Progenitor cell of endocrine pancreas (in vitro differentiated cells): ENCODE measurements at regions not wholly inside any gene's neighbourhood (a gene's known extent, or its start where the extent isn't known, plus 50 kb on each side); places are given as distances from the start of the nearest gene placed in this dataset.

ENCODE experiments used
- DNase-seq: peaks from one replicate; pipeline ENCODE4 v3.0.0; 2021; ENCODE audit warnings: low spot score; ENCODE audit not compliant: unreplicated experiment
- H3K27ac Mint-ChIP-seq: 2 replicates; pipeline ENCODE4 v1.8.0; 2021; ENCODE audit warnings: mild to moderate bottlenecking, moderate library complexity, mixed read lengths
- H3K27me3 Mint-ChIP-seq: 2 replicates; pipeline ENCODE4 v1.8.0; 2021; ENCODE audit warnings: mixed read lengths
- H3K36me3 Mint-ChIP-seq: 2 replicates; pipeline ENCODE4 v1.8.0; 2022; ENCODE audit warnings: mixed read lengths; ENCODE audit not compliant: insufficient read depth
- H3K4me1 Mint-ChIP-seq: 2 replicates; pipeline ENCODE4 v1.8.0; 2021; ENCODE audit warnings: low read depth, mixed read lengths
- H3K4me3 Mint-ChIP-seq: 2 replicates; pipeline ENCODE4 v1.8.0; 2021; ENCODE audit warnings: low read depth, mild to moderate bottlenecking, moderate library complexity, mixed read lengths
- H3K9me3 Mint-ChIP-seq: 2 replicates; pipeline ENCODE4 v1.8.0; 2021; ENCODE audit warnings: low read depth, mixed read lengths
- CTCF ChIP-seq: fragments of 200-600 bp; sonication (generic); IDR thresholded peaks from one replicate; pipeline ENCODE4 v1.5.0; 2021; ENCODE audit warnings: antibody characterized with exemption, mild to moderate bottlenecking; ENCODE audit not compliant: unreplicated experiment

GRCh38 chr15:35937380-35937779, 391.4 kb upstream of the DPH6 start:
- Mint-ChIP-seq H3K36me3 (no peaks in the 10 kb centered on the region), H3K9me3 (no peaks in the 10 kb centered on the region), H3K4me3 (no peak overlapping the region), H3K4me1 (no peaks in the 10 kb centered on the region), H3K27me3 (no peaks in the 10 kb centered on the region), H3K27ac (no peak overlapping the region)
- no peak for DNase-seq
- TF ChIP-seq CTCF, result no peak

GRCh38 chr15:35944945-35945585, 399.1 kb upstream of the DPH6 start:
- Mint-ChIP-seq H3K27ac (no peak overlapping the region), H3K4me1 (peaks cover 6% of the 10 kb centered on the region), H3K27me3 (no peaks in the 10 kb centered on the region), H3K36me3 (no peaks in the 10 kb centered on the region), H3K4me3 (no peak overlapping the region), H3K9me3 (peaks cover 3% of the 10 kb centered on the region)
- DNase-seq, result no peak
- no peak for TF ChIP-seq CTCF

GRCh38 chr15:35953424-35953823, 407.5 kb upstream of the DPH6 start:
- H3K4me1 Mint-ChIP-seq, result peaks cover 8% of the 10 kb centered on the region

GRCh38 chr15:35956056-35956455, 410.1 kb upstream of the DPH6 start:
- DNase-seq, result no peak
- TF ChIP-seq CTCF, result no peak
- no peak overlapping the region for H3K27ac Mint-ChIP-seq
- no peaks in the 10 kb centered on the region for H3K36me3 Mint-ChIP-seq
- no peak overlapping the region for H3K4me3 Mint-ChIP-seq
- H3K27me3 Mint-ChIP-seq, result no peaks in the 10 kb centered on the region
- peaks cover 8% of the 10 kb centered on the region for H3K4me1 Mint-ChIP-seq
- H3K9me3 Mint-ChIP-seq, result no peaks in the 10 kb centered on the region

More at GRCh38 chr15:35953424-35953823, 407.5 kb upstream of the DPH6 start:
- Mint-ChIP-seq H3K36me3 (no peaks in the 10 kb centered on the region), H3K27me3 (no peaks in the 10 kb centered on the region), H3K9me3 (peaks cover 3% of the 10 kb centered on the region), H3K4me3 (no peak overlapping the region), H3K27ac (no peak overlapping the region)
- no peak for DNase-seq
- TF ChIP-seq CTCF, result no peak

- peaks cover 6% of the 10 kb centered on the region for H3K4me1 Mint-ChIP-seq
- no peak overlapping the region for H3K27ac Mint-ChIP-seq
- H3K27me3 Mint-ChIP-seq, result no peaks in the 10 kb centered on the region
- H3K9me3 Mint-ChIP-seq, result no peaks in the 10 kb centered on the region
- no peak for TF ChIP-seq CTCF
- no peak overlapping the region for H3K4me3 Mint-ChIP-seq
- H3K36me3 Mint-ChIP-seq, result no peaks in the 10 kb centered on the region
- no peak for DNase-seq
Measured at GRCh38 chr15:35958021-35958420, 412.1 kb upstream of the DPH6 start.
